Epidermal melanocyte (primary cell): ENCODE measurements at regions not wholly inside any gene's neighbourhood (a gene's known extent, or its start where the extent isn't known, plus 50 kb on each side); places are given as distances from the start of the nearest gene placed in this dataset.

Experiments used
- DNase-seq: peaks from one replicate; pipeline ENCODE4 v3.0.0; 2011; ENCODE audit warnings: low spot score; ENCODE audit not compliant: insufficient read length

GRCh38 chr5:20572614-20573013, 584.6 kb upstream of the CDH18 start:
- DNase-seq: no peak

- no peak for DNase-seq
Measured at GRCh38 chr5:20570486-20570885, 582.5 kb upstream of the CDH18 start.

GRCh38 chr5:20562544-20562943, 574.5 kb upstream of the CDH18 start:
- DNase-seq: no peak

- DNase-seq: no peak
Measured at GRCh38 chr5:20559845-20560244, 571.8 kb upstream of the CDH18 start.

GRCh38 chr5:20556115-20556763, 568.2 kb upstream of the CDH18 start:
- no peak for DNase-seq

DNA sequence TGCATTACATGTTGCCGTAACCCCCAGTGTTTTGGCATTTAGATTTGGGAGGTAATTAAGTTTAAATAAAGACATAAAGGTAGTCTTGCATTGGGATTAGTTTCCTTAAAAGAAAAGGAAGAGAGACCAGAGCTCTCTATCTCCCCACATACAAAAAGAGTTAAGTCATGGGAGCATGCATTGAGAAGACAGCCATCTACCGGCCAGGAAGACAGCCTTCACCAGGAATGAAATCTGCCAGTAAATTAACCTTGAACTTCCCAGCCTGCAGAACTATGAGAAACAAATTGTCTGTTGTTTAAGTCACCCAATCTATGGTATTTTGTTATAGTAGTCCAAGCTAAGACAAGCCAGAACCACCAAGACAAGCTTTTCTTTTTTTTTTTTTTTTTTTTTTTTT, 567.0 kb upstream of the CDH18 start:
- no peak for DNase-seq

DNA sequence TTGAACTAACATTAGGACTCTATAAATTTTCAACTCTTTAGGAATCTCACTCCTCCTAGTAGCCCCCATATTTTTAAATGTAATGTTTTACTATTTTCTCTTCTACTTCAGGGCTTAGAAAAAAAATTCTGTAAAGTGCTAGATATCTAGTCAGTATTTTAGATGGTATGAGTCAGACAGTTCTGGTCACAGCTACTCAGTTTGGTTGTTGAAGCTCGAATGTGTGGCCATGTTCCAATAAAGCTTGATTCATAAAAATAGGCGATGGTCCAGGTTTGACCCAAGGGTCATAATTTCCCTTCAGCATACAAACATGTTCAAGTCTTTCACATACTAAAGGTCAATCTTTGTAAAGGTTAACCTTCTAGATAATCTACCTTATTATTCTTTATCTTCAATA, 566.0 kb upstream of the CDH18 start:
- DNase-seq: no peak

DNA sequence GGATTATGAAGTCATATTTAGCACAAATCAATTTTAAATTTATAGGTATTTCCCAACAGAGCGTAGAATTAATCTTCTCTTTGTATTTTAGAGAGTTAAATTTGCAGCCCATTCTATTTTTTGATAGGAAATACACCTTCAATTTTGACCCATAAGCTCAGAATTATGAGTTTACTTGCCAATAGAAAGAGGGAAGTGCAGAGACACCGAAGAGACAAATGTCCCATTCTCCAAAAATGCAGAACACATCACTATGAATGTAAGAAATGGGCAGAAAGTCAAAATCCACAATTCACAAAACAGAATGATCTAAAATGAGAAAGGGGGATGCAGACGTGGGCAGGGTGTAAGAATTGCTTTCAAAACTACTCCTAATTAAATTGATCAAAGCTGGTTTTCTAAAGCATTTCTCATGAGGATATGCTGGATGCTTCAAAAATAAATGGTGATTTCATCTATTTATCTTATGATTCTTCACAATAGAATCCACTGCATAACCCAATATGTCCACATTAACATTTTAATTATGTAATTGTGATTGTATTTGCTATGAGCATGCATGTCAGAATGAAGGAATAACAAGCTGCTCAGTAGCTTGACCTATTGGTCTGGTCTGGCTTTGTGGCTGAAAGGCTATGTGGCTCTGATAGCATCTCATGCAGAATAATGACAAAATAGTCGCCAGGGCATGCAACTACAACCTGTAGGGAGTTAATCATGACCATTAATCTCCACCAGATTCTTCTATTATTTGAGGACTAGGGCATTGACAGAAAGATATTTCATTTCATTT, 550.1 kb upstream of the CDH18 start:
- DNase-seq: no peak

GRCh38 chr5:20536813-20537212, 548.8 kb upstream of the CDH18 start:
- no peak for DNase-seq

DNA sequence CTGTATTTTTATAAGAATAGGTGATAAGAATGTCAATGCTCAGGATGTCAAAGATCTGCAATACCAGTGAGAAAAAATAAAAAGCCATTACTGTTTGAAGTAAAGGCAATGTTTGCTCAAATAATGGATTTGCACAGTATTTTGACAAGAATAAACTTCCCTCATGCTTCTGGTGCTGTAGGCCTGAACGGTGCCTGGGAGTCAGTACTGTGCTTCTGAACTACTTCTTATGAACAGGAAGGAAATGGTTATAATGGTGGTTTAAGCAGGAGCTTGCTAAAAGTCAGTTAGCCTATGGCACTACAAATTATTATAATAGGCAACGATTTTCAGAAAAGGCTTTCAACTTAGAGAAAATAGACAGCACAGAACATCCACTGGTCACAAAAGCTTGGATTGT, 548.3 kb upstream of the CDH18 start:
- DNase-seq: no peak

- DNase-seq: no peak
Measured at GRCh38 chr5:20528471-20528870, 540.5 kb upstream of the CDH18 start.

DNA sequence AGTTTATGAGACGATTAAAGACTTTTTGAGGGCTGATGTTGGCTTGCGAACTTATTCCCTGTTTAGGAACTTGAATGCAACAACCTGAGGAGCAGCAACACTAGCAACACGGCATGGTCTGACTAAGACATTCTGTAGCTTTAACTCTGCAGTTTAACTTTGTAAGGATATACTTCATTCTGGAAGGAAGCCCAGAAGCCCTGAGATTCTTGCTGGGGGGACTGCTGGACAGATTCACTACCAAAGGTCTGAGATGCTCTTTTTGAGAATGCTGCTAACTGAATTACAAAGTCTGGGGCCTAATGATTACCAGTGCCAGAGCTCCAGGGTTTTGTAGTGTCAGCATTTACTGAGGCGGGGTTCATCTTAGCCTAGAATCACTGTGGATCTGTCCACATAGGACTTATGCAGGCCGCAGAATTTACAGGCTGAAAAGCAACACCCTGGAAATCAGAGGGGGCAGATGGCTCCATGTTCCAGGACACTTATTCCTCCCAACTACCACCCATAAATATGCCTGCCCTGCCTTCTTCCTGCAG, 537.1 kb upstream of the CDH18 start:
- DNase-seq: no peak

DNA sequence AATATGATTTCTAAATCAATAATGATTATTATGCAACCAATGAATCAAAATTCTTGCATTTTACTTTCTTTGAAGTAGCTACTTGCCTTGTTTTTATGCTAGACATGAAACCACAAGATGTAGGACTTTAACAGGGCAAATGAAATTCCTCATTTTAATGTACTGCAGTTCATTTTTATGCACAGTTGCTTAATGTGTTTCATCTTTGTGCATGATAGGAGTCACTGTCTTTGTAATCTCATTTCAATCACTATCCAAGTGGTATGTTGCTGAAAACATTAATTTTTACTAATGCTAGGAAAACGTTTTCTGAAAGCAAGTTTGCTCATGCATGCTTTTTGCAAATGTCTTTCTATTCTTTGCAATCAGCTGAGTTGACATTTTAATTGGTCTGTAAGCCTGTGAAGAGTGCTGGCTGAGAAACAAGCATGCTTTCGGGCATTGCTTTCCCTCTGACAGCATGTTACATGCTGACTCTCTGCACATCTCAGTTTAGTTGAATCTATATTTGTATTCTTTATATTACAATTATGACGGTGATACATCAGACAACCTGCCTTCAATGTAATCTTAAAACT, 535.0 kb upstream of the CDH18 start:
- DNase-seq: no peak

DNA sequence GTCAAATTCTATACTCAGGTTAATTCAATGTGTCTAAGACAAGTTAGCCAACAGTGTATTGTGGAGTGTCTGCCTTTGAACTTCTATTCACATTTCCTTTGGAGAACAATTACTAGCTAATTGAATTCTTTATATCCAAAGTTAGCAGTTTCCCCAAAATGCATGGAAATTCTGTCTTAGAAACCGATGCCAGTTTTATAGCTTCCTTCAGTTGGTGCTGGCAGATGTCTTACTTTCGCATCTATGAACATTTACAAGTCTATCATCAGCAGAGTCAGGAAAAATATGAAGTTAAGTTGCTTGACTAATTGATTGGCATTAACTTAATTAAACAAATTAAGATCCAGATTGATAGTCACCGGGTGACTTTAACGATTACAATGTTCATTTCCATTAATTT, 527.6 kb upstream of the CDH18 start:
- no peak for DNase-seq

GRCh38 chr5:20514145-20514544, 526.1 kb upstream of the CDH18 start:
- no peak for DNase-seq

DNA sequence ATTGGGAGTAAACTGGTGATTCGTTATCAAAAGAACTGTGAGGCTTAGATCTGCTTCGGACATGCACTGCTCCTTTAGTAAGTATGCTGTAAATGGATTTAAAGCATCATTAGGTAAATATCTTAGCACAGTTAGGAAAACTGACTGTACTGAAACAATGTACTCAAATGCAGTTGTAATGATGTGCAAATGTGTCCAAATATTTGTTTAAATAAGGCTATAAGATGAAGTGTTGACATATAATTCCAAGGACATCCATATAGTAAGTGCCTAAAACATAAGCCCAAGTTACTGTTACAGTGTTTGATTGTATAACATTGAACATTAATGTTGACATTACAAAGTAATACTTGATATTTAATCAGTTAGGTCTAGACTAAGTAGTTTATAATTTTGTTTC, 512.5 kb upstream of the CDH18 start:
- no peak for DNase-seq

DNA sequence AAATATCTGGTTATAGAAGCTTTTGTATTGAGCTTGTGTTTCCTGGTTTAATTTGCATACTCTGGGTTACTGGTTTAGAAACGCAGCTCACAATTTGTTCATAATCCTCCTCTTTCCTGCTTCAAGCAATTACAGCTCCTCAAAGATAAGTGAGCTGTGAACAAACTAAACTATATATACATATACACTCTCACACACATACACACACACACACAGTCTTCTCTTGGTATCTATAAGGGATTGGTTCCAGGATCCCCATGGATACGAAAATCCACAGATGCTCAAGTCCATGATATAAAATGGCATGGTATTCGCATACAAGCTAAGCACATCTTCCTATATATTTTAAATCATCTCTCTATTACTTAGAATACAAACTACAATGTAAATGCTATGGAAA, 510.9 kb upstream of the CDH18 start:
- no peak for DNase-seq

- no peak for DNase-seq
Measured at GRCh38 chr5:20498102-20498501, 510.1 kb upstream of the CDH18 start.

DNA sequence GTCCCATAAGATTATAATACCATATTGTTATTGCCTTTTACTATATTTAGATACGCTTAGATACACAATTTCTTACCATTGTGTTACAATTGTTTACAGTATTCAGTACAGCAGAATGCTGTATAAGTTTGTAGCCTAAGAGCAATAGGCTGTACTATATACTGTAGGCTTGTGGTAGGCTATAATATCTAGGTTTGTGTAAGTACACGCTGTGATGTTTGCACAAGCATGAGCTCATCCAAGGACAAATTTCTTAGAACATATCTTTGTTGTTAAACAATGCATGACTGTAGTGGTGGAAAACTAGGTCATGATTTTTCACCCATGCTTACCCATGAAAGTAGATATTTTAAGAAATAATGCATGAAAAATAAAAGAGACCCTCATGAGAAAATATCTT, 509.4 kb upstream of the CDH18 start:
- no peak for DNase-seq

- no peak for DNase-seq
Measured at GRCh38 chr5:20494706-20495105, 506.7 kb upstream of the CDH18 start.

DNA sequence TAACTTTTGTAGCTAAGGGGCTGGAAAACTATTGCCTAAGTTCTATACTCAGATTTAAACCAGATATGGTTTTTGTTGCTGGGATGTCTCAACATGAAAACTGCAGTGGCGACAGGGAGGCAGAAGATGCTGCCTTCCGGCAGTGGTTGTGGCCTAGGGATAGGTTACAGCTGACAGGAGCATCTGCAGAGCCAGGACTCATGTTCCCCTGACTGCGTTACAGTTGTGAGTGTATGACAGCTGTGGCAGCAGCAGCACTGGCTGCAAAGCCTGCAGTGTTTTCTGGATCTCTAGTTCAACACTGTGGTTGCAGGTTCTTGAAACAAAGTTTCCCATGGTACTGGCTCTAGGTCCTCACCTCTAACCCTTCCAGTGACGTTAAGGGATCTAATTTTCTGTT, 498.8 kb upstream of the CDH18 start:
- no peak for DNase-seq

GRCh38 chr5:20476016-20476415, 488.0 kb upstream of the CDH18 start:
- DNase-seq: no peak

GRCh38 chr5:20470997-20471396, 483.0 kb upstream of the CDH18 start:
- DNase-seq: no peak
